HEK293T (cell line): ENCODE measurements at regions not wholly inside any gene's neighbourhood (a gene's known extent, or its start where the extent isn't known, plus 50 kb on each side); places are given as distances from the start of the nearest gene placed in this dataset.
"Not testable (repeated sequence)": the region's sequence is repeated elsewhere in the genome, so short reads cannot be mapped to it uniquely, and the experiment has no call there.

Experiments
- CTCF ChIA-PET: fragments of 350-600 bp; formaldehyde crosslinking; extraction: SDS; loops from one replicate; lab custom pipeline; 2021; ENCODE audit warnings: antibody characterized with exemption, inconsistent platforms; lab: Yijun Ruan, JAX
- POLR2A ChIA-PET: fragments of 350-600 bp; formaldehyde crosslinking; extraction: SDS; loops from one replicate; lab custom pipeline; 2020; ENCODE audit warnings: antibody characterized with exemption, inconsistent platforms; lab: Yijun Ruan, JAX
- DNase-seq: peaks from one replicate; pipeline ENCODE4 v3.0.0; 2012; ENCODE audit warnings: mixed read lengths; ENCODE audit errors: extremely low spot score
- ARNT ChIP-seq: fragments of 450-650 bp; IDR thresholded peaks from 2 replicates; pipeline ENCODE4 v1.6.1; 2017; ENCODE audit warnings: mild to moderate bottlenecking
- BHLHE40 ChIP-seq: fragments of 450-650 bp; IDR thresholded peaks from 2 replicates; pipeline ENCODE4 v1.6.1; 2016; ENCODE audit warnings: mild to moderate bottlenecking, moderate library complexity, borderline replicate concordance
- CTBP1 ChIP-seq: fragments of 450-650 bp; IDR thresholded peaks from 2 replicates; pipeline ENCODE4 v1.6.1; 2016; ENCODE audit warnings: borderline replicate concordance
- ELF4 ChIP-seq: fragments of 450-650 bp; IDR thresholded peaks from 2 replicates; pipeline ENCODE4 v1.6.1; 2017; ENCODE audit warnings: antibody characterized with exemption
- FOXA1 ChIP-seq: fragments of 450-650 bp; IDR thresholded peaks from 2 replicates; pipeline ENCODE4 v1.6.1; 2016; ENCODE audit warnings: mild to moderate bottlenecking
- FOXK2 ChIP-seq: fragments of 450-650 bp; IDR thresholded peaks from 2 replicates; pipeline ENCODE4 v1.6.1; 2016; ENCODE audit warnings: mild to moderate bottlenecking
- FOXM1 ChIP-seq: fragments of 450-650 bp; IDR thresholded peaks from 2 replicates; pipeline ENCODE4 v1.6.1; 2017; ENCODE audit warnings: mild to moderate bottlenecking, borderline replicate concordance
- HDGF ChIP-seq: fragments of 450-650 bp; IDR thresholded peaks from 2 replicates; pipeline ENCODE4 v1.6.1; 2017; ENCODE audit warnings: antibody characterized with exemption, borderline replicate concordance
- L3MBTL2 ChIP-seq: fragments of 450-650 bp; conservative IDR thresholded peaks from 2 replicates; pipeline ENCODE4 v1.6.1; 2016; ENCODE audit warnings: mild to moderate bottlenecking
- LEF1 ChIP-seq: fragments of 450-650 bp; IDR thresholded peaks from 2 replicates; pipeline ENCODE4 v1.6.1; 2017; ENCODE audit warnings: mild to moderate bottlenecking, borderline replicate concordance
- NFRKB ChIP-seq: fragments of 450-650 bp; IDR thresholded peaks from 2 replicates; pipeline ENCODE4 v1.6.1; 2016; ENCODE audit warnings: mild to moderate bottlenecking, moderate library complexity
- SP1 ChIP-seq: fragments of 450-650 bp; IDR thresholded peaks from 2 replicates; pipeline ENCODE4 v1.6.1; 2017
- SUZ12 ChIP-seq: fragments of 450-650 bp; IDR thresholded peaks from 2 replicates; pipeline ENCODE4 v1.6.1; 2016; ENCODE audit warnings: mild to moderate bottlenecking
- TARDBP ChIP-seq: fragments of 450-650 bp; IDR thresholded peaks from 2 replicates; pipeline ENCODE4 v1.6.1; 2016
- ZNF384 ChIP-seq: fragments of 450-650 bp; IDR thresholded peaks from 2 replicates; pipeline ENCODE4 v1.6.1; 2016
- TF ChIP-seq, protein P1 (sequence below): fragments of 450-650 bp; IDR thresholded peaks from 2 replicates; pipeline ENCODE4 v1.6.1; 2016

DNA sequence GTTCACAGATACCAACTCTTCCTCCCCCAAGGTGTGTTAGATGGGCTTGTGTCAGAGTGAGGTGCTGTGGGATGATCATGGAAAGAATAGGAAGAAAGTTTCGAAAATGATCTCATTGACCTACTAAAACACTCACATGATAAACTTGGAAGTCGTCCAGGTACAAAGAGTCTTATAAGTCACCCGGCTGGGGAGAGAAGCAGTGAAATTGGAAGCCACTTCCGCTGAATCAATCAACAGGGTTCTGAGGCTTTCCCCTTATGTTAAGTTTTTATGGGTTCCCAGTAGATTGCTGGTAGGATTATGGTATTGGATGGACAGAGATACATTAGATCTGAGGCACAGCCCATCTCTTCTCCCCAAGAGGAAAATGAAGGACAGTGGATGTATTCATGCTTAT lies 218.8 kb upstream of the MSX2 start:
- POLR2A ChIA-PET: no interaction called here
- no peak for TF ChIP-seq SUZ12
- TF ChIP-seq BHLHE40: no peak
- no peak for TF ChIP-seq NFRKB
- no peak for TF ChIP-seq FOXK2
- TF ChIP-seq, protein P1, sequence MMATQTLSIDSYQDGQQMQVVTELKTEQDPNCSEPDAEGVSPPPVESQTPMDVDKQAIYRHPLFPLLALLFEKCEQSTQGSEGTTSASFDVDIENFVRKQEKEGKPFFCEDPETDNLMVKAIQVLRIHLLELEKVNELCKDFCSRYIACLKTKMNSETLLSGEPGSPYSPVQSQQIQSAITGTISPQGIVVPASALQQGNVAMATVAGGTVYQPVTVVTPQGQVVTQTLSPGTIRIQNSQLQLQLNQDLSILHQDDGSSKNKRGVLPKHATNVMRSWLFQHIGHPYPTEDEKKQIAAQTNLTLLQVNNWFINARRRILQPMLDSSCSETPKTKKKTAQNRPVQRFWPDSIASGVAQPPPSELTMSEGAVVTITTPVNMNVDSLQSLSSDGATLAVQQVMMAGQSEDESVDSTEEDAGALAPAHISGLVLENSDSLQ: peak; percentile 70
- CTCF ChIA-PET: no interaction called here
- peak; percentile 64 for DNase-seq

DNA sequence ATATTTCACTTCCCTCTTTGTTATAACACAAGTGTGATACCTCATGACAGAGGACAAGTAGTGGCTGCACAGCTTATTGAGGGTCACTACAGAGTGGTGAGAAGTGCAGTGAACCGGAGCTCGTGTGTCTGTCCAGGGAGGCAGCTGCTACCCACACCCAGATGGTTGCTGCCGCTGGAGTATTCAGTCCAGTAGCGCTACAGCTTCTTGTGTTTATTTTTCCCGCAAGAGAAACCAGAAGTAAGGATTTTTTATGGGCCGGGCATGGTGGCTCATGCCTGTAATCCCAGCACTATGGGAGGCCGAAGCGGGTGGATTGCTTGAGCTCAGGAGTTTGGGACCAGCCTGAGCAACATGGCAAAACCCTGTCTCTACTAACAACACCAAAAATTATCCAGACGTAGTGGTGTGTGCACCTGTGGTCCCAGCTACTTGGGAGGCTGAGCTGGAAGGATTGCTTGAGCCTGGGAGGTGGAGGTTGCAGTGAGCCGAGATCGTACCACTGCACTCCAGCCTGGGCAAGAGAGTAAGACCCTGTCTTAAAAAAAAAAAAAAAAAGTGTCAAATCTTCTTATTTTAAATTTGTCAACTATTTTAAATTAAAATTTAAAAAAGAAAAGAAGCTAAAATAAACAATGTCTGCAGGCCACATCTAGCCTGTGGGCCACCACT lies 213.5 kb upstream of the MSX2 start:
- DNase-seq: not testable (repeated sequence)
- peak; percentile 40; the same call in 1 of the 2 replicates for TF ChIP-seq ZNF384
- POLR2A ChIA-PET: interaction anchor here (0.7 kb wide), 1 partner anchor 226 kb away, joined by 3 read pairs; no protein-coding TSS in a partner anchor
- CTCF ChIA-PET: interaction anchor here (0.6 to 0.7 kb wide), 2 partner anchors 81 to 91 kb away, joined by 3 read pairs; no protein-coding TSS in a partner anchor

DNA sequence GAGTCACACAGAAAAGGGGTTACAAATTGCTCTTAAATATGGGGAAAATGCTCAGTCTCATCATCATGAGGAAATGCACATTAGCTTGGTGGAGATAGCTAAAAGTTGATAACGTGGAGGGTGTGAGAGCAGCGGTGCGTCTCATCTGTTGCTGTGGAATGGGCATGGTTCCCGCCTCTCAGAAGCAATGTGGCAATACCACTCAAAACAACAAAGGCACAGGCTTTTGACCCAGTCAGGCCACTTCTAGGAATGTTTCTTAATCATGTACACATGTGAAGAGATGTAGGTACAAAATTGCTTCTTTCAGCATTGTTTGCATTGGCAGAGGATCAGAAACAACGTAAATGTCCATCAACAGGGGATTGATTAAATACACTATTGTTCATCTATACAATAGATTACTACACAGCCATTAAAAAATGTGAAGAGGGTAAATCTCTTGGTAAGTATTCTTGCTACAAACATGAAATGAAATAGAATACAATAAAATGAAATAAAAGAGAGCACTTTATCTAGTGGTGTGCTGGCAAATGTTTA lies 212.6 kb upstream of the MSX2 start:
- ChIA-PET CTCF (interaction anchor here (0.6 kb wide), 1 partner anchor 82 kb away, joined by 3 read pairs; no protein-coding TSS in a partner anchor), POLR2A (no interaction called here)
- DNase-seq: no peak
- TF ChIP-seq, protein P1: no peak
- TF ChIP-seq ELF4 (no peak), HDGF (no peak), TARDBP (no peak), FOXK2 (no peak), ZNF384 (no peak), FOXA1 (no peak), LEF1 (no peak), ARNT (no peak), FOXM1 (no peak), CTBP1 (no peak), SP1 (no peak), BHLHE40 (no peak), L3MBTL2 (no peak), NFRKB (no peak), SUZ12 (no peak)

DNA sequence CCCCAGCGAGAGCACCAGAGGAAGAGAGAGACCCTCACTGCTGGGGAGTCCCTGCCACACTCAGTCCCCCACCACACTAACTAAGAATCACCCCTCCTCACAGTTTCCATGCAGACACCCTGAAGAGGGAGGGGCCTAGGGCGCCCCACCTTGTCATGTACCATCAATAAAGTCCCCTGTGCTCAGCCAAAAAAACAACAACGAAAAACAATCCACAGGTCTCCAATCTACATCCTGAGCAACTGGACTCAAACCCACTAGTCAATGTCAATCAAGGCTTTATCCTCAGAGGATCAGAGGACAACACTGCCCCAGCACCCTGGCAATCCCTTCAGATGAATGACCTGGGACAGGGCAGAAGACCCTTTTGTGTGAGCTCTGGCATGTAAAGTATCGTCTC lies 210.1 kb upstream of the MSX2 start:
- no peak for DNase-seq
- ChIA-PET CTCF (interaction anchor here (0.7 kb wide), 1 partner anchor 157 kb away, joined by 4 read pairs; no protein-coding TSS in a partner anchor), POLR2A (no interaction called here)
- TF ChIP-seq L3MBTL2 (no peak), FOXK2 (no peak), BHLHE40 (no peak), ARNT (no peak), SUZ12 (no peak), FOXA1 (no peak), ELF4 (no peak), ZNF384 (no peak), HDGF (no peak), NFRKB (no peak), LEF1 (no peak), CTBP1 (no peak), TARDBP (no peak)
- TF ChIP-seq, protein P1: no peak

DNA sequence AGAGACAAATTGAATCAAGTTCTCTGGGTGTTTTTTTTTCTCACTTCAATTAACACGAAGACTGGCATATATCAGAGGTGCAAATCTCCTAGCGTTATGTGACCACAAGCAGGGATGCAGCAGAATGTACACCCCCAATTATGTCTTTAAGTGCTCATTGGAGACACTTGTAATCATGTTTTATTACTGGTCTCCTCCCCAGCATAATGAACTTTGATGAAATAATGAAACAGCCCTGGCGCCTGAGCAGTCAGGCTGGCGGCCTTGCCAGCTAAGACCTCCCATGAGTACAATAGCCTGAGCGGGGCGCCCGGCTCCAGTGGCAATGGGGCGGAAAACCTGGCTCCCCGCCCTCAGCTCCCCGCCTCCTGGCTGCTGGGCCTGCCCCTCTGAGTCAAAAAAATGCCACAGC lies 209.4 kb upstream of the MSX2 start:
- ChIA-PET CTCF (interaction anchor here (0.7 kb wide), 1 partner anchor 158 kb away, joined by 4 read pairs; no protein-coding TSS in a partner anchor), POLR2A (no interaction called here)
- TF ChIP-seq ZNF384 (no peak), FOXA1 (no peak), LEF1 (no peak), CTBP1 (no peak), L3MBTL2 (no peak), FOXM1 (no peak), SP1 (no peak), HDGF (no peak), ARNT (no peak), NFRKB (no peak)
- TF ChIP-seq, protein P1: no peak
- no peak for DNase-seq

DNA sequence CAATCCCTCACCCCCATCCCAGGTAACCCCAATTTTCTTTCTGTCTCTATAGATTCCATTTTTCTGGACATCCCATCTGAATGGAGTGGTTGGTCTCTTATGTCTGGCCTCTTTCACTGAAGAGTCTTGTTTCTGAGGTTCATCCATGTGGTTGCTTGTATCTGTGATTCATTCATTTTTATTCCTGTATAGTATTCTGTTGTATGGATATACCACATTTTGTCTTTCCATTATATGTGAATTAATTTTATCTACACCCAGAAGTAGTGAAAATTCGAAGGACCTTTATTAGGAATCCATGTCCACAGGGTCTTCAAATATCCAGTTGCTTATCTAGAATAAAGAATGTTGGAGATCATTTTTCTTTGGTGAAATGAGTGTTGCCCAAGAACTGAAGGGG lies 207.6 kb upstream of the MSX2 start:
- ChIA-PET POLR2A (no interaction called here), CTCF (no interaction called here)
- TF ChIP-seq CTBP1 (no peak), ZNF384 (no peak), BHLHE40 (no peak), FOXA1 (no peak), FOXK2 (no peak), SUZ12 (no peak), ELF4 (no peak), L3MBTL2 (no peak), SP1 (no peak), FOXM1 (no peak), ARNT (no peak), NFRKB (no peak), TARDBP (no peak), LEF1 (no peak), HDGF (no peak)
- TF ChIP-seq, protein P1: no peak
- no peak for DNase-seq
